ENCODE measurements at regions not wholly inside any gene's neighbourhood (a gene's known extent, or its start where the extent isn't known, plus 50 kb on each side); places are given as distances from the start of the nearest gene placed in this dataset.
"Not testable (repeated sequence)": the region's sequence is repeated elsewhere in the genome, so short reads cannot be mapped to it uniquely, and the experiment has no call there.

DNA sequence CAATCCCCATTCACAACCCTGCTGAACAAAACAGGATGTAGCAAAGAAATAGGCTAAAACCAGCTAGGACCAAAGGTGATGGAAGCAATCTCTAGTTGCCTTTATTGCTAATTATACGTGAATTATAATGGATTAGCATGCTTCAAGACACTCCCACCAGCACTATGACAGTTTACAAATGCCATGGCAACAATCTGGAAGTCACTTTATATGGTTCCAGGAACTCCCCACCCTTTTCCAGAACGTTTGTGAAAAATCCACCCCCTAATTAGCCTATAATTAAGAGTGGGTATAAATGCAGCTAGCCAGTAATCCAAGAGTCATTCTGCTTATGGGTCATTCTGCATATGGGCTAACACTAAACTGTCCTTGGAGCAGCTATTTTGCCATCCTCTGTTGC, 328.7 kb downstream of the FLRT2 start:
- H3K27ac ChIP-seq: no peak overlapping the region
- TF ChIP-seq, protein P1, sequence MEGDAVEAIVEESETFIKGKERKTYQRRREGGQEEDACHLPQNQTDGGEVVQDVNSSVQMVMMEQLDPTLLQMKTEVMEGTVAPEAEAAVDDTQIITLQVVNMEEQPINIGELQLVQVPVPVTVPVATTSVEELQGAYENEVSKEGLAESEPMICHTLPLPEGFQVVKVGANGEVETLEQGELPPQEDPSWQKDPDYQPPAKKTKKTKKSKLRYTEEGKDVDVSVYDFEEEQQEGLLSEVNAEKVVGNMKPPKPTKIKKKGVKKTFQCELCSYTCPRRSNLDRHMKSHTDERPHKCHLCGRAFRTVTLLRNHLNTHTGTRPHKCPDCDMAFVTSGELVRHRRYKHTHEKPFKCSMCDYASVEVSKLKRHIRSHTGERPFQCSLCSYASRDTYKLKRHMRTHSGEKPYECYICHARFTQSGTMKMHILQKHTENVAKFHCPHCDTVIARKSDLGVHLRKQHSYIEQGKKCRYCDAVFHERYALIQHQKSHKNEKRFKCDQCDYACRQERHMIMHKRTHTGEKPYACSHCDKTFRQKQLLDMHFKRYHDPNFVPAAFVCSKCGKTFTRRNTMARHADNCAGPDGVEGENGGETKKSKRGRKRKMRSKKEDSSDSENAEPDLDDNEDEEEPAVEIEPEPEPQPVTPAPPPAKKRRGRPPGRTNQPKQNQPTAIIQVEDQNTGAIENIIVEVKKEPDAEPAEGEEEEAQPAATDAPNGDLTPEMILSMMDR (conservative IDR thresholded peaks at IDR 0.05): no peak
- no peak for TF ChIP-seq ZFX (IDR thresholded peaks at IDR 0.05)

DNA sequence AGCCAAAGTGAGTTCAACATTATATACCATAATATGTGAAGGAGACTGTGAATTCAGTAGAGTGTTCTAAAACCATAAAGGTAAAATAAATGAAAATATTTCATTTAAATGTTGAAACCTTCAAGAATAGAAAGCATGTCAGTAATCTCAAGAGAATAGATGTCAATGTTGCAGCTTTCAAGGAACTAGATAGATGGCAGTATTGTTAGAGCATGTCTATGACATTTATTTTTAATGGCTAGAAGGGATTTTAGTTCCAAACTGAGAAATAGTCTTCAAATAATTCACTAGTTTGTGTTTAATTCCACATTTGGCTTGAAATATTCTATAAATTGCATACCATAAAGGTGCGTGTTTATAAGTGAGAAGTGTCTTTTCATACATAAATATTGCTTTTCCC, 326.5 kb downstream of the FLRT2 start:
- TF ChIP-seq, protein P1 (conservative IDR thresholded peaks at IDR 0.05): peak; percentile 65
- TF ChIP-seq ZFX (IDR thresholded peaks at IDR 0.05): no peak

DNA sequence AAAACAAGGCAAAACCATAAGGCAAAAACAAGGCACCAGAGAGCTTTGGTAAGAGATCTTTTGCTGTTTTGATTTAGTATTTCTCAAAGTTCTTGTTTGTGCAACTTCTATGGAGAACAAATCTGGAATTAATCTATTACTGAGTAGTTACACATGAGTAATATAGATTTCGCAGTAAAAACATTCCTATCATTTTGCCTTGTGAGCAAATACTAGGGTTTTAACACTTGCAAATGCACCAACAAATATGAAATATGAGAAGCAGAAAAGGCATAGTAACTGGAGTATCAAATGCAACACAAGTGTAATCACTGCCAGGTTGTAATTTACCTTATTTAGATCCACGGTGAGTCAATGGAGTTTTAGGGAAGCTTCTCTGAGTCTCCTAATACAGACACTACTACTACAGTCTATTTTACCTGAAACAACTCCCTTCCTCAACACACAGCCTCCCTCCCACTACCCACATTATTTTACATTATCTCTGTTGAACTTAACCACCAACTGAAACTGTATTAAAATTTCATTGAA, 324.1 kb downstream of the FLRT2 start:
- TF ChIP-seq, protein P1 (conservative IDR thresholded peaks at IDR 0.05): no peak
- H3K27ac ChIP-seq: no peak overlapping the region

More for the DNA sequence above, 326.5 kb downstream of the FLRT2 start:
- no peak overlapping the region for H3K27ac ChIP-seq

DNA sequence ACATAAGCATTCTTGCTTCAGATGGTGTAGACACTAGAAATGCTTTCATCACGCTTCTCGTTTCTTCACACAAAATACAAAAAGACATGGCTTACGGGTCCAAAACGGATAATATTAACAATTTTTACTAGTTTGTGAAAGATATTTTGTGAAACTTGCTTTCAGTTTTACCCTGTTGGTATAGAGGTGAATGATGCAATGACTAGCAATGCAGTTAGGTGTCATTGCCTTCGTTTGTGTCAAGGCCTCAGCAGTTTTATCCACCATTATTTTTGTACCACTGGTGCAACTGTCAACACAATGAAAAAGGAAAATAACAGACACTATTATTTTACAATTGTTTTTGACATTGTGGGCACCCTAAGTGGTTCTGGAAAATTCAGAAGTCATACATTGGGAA, 323.0 kb downstream of the FLRT2 start:
- no peak for TF ChIP-seq ZFX (IDR thresholded peaks at IDR 0.05)
- TF ChIP-seq, protein P1 (conservative IDR thresholded peaks at IDR 0.05): no peak
- no peak overlapping the region for H3K27ac ChIP-seq

DNA sequence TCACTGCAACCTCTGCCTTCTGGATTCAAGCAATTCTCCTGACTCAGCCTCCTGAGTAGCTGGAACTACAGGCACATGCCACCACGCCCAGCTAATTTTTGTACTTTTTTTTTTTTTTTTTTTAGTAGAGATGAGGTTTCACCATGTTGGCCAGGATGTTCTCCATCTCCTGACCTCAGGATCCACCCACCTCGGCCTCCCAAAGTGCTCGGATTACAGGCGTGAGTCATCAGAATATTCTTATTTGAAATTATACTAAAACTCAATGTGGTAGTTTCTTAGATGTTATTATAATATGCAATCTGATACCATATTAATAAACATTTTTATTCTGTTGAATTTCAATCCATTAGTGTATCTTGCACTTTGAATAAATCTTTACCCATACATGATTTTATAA, 322.2 kb downstream of the FLRT2 start:
- not testable (repeated sequence) for H3K27ac ChIP-seq

DNA sequence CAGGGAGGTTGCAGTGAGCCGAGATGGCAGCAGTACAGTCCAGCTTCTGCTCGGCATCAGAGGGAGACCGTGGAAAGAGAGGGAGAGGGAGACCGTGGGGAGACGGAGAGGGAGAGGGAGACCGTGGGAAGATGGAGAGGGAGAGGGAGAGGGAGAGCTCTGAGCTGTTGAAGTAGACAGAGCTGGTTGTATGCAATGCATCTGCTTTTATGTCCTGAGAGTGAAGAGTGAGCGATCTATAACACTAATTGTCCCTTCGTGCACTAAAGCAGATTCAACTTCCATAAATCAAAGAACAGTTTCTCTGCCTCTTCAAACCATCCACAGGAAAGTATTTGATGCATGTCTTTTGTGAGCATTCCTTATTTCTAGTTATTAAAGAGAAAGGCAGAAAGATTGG, 300.6 kb downstream of the FLRT2 start:
- not testable (repeated sequence) for H3K27ac ChIP-seq

DNA sequence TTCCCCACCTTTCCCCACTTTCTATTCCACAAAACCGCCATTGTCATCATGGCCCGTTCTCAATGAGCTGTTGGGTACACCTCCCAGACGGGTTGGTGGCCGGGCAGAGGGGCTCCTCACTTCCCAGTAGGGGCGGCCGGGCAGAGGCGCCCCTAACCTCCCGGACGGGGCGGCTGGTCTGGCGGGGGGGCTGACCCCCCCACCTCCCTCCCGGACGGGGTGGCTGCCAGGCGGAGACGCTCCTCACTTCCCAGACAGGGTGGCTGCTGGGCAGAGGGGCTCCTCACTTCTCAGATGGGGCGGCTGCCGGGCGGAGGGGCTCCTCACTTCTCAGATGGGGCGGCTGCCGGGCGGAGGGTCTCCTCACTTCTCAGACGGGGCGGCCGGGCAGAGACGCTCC, 299.7 kb downstream of the FLRT2 start:
- not testable (repeated sequence) for H3K27ac ChIP-seq

DNA sequence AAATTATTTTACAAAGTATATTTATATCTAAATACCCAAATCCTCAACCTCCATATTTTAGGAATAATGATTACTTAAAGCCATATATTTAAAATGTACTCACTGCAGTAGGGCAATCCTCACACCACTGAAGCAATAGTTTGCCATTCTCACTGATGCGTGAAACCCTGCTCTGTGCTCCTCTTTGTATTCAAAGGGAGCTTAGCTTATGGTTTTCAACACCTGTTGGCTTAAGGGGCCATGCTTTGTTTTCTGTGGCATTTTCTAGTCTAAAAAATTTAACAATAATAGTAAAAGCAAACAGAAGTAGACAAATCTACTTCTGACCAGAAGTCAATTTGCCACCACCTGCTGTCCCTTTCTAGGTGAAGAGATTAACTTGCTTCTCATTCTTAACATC, 294.6 kb downstream of the FLRT2 start:
- no peak for TF ChIP-seq ZFX (IDR thresholded peaks at IDR 0.05)
- TF ChIP-seq, protein P1 (conservative IDR thresholded peaks at IDR 0.05): no peak
- H3K27ac ChIP-seq: no peak overlapping the region

DNA sequence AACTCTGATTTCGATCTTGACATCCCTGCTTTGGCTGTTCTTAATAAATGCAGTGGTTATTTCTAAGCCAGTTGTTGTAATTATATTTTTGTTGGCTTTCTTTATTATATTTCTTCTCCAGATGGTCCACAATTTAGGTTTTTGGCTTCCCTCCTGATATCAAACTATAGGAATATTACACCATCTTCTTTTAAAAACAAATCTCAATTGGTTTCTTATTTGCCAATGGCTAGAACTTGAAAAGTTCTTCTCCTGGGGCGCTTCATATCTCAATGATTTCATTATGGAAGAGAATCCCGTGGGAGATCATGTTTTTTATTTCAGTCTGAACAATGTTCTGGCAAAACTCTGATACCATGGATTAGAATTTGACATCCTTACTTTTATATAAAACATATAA, 292.3 kb downstream of the FLRT2 start:
- no peak overlapping the region for H3K27ac ChIP-seq
- TF ChIP-seq ZFX (IDR thresholded peaks at IDR 0.05): no peak
- TF ChIP-seq, protein P1 (conservative IDR thresholded peaks at IDR 0.05): no peak

Data from C4-2B (cell line).